ENCODE measurements at regions not wholly inside any gene's neighbourhood (a gene's known extent, or its start where the extent isn't known, plus 50 kb on each side); places are given as distances from the start of the nearest gene placed in this dataset.

GRCh38 chr7:68393051-68393450 is 1205.2 kb upstream of the AUTS2 start:
- TF ChIP-seq EZH2 (IDR thresholded peaks at IDR 0.05; ENCODE audit: borderline replicate concordance, low read depth, low read length, severe bottlenecking) = no peak
- TF ChIP-seq CTCF (IDR thresholded peaks at IDR 0.05; ENCODE audit: borderline replicate concordance, extremely low read depth, low read length, poor library complexity, severe bottlenecking) = no peak

Measured in DND-41 (cell line).